ENCODE measurements at regions not wholly inside any gene's neighbourhood (a gene's known extent, or its start where the extent isn't known, plus 50 kb on each side); places are given as distances from the start of the nearest gene placed in this dataset.
"Not testable (repeated sequence)": the region's sequence is repeated elsewhere in the genome, so short reads cannot be mapped to it uniquely, and the experiment has no call there.

DNA sequence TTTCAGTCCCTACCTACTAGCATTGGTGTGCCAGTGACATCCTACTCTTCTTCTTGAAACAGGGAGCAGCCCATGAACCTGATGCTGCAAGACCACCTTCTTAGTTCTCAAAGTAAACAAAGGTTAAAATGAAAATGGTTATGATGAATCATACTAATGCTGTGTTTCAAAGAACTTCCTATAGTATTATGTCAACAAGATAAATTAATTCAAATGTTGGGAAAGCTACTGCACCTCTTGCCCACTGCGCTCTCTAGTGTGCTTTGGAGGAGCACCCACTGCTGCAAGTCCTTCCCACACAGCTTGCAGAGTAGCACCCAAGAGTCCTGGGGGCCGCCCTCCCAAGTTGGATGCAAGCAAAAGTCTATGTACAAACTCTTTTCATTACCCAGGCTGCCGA lies 81.1 kb downstream of the CD200R1L start:
- no peak for DNase-seq (ENCODE audit: low read depth)

DNA sequence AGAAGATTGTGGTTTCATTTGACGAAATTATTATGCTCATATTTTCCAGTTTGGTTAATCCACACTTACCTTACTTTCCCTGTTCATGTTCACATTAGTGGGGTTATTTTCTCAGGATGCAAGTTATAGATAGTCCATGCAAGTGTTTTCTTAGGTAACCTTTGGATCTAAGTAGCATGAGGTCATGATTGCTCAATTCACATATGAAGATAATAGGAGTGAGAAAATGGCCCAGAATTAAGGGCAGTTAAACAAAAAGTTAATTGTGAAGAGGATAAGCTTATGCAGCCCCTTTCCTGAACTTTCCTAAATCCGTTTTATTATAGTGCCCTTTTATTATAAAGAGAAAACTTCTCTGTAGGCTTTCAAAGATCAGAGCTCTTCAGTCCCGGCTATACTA lies 83.4 kb downstream of the CD200R1L start:
- DNase-seq (ENCODE audit: low read depth) = no peak

DNA sequence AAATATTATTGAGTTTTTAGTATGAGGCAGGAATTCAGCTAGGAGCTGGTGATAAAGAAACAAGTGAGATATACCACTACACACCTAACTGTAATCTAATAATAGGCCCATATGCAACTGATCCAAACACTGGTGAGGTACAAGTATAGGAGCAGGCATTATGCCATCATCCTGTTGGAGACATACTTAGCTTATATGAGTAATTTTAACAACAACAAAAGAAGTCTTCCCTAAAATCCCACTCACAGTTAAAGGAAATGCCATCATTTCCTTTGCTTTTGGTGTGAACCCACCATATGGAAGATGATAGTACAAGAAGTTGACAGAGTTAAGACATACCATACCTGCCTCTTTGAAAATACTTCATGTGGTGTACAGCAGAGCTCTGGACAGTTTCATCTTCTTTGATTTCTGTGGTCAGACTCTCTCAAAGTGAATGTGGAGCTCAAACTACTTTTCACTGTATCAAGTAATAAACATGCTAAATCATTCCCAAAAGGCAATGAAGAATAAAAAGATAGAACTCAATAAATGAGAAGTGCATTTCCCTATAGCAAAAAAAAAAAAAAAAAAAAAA lies 85.5 kb downstream of the CD200R1L start:
- no peak for DNase-seq (ENCODE audit: low read depth)

DNA sequence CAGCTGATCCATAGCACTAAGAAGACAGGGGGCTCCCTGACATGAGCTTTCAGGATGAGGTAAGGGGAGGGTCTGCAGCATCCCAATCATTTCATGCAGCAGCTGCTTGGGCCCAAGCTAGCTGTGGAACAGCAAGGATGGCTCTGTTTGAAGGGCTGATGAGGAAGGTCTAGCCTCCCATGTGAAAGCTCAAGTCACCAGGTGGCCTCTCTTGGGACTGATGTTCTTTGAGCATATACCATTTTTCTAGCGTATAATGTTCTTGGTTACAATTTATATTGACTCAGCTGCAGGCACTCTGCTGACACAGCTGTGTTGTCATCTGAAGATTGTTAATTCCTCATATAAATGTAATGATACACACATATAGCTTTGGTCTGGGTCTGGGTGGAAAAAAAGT lies 87.0 kb downstream of the CD200R1L start:
- DNase-seq (ENCODE audit: low read depth) = no peak

DNA sequence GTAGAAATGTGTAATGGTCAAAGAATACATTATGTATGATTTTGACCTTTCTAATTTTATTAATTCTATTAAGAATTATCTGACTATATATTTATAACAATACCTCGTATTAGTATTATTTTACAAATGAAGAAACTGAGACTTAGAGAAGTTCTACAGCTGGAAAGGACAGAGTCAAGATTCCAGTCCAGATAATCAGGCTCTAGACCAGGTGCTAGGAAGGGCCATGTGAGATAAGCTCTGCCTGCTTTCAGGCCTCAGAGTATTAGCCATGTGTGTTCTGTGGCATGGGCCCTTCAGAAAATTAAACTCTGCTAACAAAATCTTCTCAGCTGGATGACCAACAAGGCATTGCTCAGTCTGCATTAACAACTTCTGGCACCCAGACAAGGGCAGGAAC lies 87.5 kb downstream of the CD200R1L start:
- no peak for DNase-seq (ENCODE audit: low read depth)

DNA sequence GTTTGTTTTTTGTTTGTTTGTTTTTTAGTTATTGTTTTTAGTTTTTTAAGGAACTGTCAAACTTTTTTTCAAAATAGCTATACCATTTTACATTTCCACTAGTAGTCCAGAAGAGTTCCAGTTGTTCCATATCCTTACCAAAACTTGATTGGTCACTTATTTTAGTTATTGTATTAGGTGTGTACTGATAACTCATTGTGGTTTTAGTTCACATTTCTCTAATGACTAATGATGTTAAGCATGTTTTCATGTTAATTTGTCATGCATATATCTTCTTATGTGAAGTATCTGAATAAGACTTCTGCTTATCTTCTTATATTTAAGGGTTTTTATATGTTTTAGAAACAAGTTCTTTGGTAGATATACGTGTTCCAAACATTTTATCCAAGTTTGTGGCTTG lies 89.5 kb downstream of the CD200R1L start:
- no peak for DNase-seq (ENCODE audit: low read depth)

DNA sequence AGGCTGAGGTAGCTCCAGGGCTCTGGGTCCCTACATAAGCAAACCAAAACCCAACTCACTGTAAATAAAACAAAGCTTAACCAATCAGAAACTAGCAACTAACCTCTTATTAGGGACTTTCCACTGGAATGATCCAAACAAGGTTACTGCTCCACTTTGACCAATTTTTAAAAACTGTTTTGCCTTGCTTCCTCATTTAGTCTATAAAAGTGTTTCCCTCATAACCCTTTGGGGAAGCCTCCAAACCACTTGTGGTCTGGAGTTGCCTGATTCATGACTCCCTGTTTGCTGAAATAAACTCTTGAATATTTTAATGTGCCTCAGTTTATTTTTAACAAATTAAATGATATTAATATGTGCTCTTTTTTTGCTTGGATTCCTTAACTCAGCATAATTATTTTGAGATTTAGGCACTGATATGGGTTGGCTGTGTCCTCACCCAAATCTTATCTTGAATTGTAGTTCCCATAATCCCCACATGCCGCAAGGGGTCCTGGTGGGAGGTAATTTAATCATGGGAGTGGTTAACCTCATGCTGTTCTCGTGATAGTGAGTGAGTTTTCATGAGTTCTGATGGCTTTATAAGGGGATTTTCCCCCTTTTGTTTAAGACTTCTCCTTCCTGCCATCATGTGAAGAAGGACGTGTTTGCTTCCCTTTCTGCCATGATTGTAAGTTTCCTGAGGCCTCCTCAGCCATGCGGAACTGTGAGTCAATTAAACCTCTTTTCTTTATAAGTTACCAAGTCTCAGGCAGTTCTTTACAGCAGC lies 90.6 kb downstream of the CD200R1L start:
- no peak for DNase-seq (ENCODE audit: low read depth)

DNA sequence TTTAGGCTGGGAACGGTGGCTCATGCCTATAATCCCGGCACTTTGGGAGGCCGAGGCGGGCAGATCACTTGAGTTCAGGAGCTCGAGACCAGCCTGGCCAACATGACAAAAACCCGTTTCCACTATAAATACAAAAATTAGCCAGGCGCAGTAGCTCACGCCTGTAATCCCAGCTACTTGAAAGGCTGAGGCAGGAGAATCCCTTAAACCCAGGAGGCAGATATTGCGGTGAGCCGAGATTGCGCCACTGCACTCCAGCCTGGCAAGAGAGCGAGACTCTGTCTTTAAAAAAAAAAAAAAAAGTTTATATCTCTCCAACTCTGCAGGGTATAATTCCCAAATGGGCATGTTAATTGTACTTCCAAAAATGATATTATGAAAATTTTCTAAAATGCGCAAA lies 91.6 kb downstream of the CD200R1L start:
- not testable (repeated sequence) for DNase-seq (ENCODE audit: low read depth)

DNA sequence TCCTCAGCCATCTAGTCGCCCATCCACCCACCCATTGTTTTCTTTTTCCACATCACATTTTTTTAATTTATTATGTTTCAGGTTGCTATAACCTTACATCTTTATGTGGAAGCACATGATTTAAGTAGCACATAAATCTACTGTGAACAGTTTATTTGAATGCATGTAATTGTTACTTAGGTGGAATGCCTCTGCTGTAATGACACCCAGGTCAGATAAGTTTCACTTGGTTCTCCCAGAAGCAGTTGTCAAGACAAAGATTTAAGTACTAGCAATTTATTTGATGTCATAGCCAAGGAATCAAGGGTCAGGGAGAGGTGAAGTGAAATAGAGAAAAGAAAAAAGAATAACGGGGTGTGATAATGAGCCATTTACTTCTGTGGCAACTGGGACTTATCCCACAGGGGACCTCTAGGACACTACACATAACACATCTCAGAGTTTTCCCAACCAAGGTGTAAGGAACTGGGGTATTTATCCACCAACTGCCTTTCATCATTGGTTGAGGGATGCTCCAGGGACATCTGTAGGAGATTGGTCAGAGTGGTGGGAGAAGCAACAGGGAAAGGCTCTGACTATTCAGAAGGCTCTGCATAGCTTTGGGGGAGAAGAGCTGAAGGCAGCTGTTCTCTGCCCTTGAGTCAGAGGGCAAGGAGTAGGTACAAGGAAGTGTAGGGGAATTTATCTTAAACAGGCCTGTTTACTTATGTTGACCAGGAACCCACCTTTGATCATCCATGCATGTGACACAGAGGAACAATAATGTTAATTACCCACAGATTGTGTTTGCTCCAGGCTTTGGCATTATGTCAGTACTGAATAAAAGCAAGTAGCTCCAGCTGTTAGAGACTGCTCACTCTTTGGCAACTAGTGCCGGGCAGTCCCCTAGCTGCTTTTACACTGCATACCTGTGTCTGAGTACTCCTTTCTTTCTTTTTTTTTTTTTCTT lies 94.8 kb downstream of the CD200R1L start:
- DNase-seq (ENCODE audit: low read depth) = no peak

DNA sequence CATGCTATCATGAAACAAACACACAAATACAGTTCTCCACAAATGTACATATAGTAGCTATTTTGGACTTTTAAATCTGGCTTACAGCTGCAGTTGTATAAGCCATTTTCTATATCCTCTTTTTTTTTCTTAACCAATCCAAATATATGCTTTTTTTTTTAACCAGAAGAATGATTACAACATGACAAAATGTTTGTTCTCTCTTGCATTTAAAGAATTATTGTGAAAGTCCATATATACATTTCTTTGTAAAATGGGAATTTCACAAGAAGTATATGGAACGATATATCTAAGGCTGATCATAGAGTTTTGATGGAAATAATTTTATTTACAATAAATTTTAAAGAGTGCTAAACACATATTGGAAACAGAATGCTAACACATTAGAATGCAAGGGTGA lies 95.6 kb downstream of the CD200R1L start:
- no peak for DNase-seq (ENCODE audit: low read depth)

DNA sequence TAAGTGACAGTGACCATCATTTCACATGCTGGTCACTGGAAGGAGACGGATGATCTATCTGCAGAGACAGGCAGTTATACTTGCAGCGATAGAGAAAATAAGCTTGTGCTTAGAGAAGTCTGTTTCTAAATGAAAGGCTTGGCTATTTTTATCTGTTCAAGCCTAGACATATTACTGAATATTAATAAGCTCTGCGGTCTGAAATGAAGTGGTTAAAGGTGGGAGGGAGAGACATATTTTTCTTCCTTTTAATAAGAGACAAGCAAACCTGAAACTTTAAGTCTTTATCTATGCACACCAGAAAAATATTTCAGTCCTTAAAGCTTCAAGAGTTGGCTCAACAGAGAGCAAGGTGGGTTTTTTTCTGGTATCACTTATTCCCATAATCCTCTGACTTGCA lies 99.0 kb downstream of the CD200R1L start:
- DNase-seq (ENCODE audit: low read depth) = no peak

DNA sequence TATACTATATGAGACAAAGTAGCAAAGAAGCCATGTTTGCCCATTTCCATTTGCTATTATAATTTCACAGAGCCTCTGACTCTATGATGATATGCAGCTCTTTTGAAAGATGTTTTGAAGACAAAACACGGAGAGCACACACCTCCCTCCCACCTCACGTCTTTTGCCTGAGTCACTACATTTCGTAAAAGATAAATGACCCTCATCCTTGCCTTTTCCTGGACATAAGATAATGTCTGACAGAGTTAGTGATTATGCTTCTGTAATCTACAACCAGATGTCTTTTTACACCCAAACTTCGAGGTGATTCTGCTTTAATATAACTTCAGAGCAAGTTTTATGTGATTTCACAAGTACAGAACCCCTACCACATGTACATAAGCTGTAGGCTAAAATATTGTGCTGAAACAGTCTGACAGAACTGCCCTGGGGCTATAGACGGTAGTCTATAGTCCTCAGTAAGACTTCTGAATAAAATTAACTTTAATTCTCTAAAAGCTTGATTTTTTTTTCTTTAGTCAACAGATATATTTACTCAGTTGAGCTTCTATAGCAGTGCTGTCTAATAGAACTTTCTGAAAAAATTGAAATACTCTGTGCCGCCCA lies 99.9 kb downstream of the CD200R1L start:
- no peak for DNase-seq (ENCODE audit: low read depth)

DNA sequence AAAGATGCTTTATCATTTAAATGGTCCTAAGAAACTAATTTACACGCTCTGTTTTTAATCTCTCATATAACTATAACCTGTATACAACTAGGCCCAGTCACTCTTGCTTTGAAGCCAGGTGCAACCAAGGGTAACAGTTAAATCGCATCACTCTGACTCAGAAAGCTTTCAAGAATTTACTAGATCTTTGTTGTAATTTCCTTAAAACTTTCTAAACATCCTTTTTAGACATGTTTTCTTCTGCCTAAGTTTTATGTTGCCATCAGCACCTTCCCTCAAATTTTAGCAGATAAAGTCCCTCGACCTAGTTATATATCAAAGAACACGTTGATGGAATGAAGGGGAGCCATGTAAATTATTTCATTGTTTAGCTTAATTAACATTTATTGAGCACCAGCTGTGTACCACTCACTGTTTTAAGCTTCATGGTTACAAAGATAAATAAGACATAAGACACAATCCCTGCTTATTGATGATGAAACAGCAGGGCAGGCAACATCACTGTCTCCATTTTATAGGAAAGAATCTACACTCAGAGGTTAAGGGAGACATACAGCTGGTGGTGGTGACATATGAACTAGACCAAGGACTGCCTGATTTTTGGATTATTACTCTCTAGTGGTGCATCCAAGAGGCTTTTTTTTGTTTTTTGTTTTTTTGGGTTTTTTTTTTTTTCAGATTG lies 101.0 kb downstream of the CD200R1L start:
- DNase-seq (ENCODE audit: low read depth) = no peak

DNA sequence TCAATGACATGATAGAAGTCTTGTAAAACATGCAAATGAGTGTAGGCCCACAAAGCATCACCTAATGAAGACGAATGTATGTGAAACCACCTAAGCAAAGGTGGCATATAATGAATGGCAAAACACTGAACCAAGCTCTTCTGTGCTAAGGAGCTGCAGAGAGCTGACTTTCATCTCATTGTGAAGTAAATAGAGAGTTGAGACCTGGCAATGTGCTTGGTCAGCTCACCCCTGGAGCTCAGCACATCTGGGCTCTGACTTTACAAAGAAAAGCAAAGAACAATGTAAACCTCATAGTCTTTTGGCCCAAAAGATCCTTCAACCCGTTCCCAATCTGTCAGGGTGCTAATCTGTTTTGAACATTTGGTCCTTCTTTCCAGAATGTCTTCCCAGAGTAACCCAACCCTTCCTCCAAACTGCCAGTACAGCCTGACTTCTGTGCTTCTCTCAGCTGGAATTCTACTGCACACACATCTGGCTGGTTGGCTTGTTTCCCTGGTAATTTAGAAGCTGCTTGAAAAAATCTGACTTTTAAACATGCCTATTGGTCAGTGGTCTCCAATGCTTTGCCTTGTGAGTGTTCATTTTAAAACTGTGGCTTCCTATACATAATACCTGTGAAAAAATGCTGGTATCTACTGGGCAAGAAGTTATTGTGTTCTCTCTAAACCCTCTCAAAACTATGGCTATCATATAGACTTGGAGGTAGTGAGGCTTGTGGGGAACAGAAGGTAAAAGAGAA lies 101.7 kb downstream of the CD200R1L start:
- DNase-seq (ENCODE audit: low read depth) = no peak

DNA sequence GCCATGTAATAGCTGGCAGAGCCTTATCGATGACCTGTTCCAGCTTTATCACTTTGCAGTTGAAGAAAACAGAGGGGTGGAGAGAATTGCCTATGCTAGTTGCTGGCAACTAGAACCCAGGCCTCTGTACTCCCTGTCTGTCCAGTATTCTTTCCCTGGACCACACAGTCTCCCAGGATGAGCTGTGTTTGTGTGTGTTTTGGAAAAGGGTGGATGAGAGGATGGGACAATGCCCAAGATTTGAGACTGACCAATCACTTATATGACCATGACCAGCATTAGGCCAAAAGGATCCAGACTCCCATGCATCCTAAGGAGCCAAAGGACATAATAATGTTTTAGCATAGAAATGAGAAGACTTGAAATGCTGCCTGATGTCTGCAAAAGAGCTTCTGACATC lies 102.6 kb downstream of the CD200R1L start:
- no peak for DNase-seq (ENCODE audit: low read depth)

DNA sequence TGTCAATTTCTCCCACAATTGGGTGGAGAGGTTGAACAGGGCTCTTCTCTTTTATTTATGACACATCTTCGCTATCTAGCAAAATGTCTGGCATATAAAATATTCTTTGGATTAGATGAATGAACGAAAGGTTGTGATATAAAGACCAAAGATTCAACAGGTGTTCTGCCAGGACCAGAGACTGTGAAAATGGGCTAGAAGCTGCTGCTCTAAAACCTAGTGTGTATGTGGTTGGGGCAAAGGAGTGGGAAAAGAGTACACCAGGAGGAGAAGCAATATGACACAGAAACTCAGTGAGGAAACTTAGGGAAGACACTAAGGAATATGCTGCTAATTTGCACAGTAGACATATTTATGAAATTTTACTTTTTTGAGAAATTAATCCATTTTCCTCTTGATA lies 102.0 kb upstream of the CCDC80 start:
- DNase-seq (ENCODE audit: low read depth) = no peak

DNA sequence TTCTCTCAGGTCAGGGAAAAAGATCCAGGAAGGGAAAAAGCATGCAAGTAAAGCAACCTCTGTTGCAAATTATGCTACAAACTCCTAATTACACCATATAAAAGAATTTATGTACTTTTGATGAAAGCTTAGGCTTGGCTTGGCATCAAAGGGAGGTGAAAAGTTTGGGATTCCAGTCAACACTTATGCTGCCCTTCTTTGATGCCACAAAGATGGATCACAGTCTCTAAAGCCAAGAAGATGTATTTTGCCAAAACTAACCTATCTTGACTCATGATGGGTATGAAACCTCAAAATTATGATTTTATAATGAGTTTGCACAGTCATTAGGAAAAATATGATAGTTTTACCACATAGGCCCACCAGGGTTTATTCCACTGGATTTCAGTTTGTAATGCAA lies 101.0 kb upstream of the CCDC80 start:
- DNase-seq (ENCODE audit: low read depth) = no peak

DNA sequence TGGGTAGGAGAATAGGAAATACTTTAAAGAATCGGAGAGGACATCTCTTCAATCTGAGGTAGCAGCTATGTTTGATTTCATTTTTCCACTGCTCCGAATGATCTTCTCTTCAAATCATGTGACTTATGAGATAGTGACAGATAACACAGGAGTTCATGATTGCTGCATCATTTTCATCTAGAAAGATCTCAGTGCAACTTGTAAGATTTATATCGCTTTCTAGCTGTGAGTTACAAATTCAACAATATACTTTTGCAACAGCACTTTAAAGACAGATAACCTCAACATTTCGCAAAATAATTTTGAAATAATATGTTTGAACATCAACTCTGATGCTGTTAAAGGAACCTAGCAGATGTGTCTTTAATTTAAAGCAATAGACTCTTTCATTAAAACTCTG lies 99.9 kb upstream of the CCDC80 start:
- DNase-seq (ENCODE audit: low read depth) = no peak

DNA sequence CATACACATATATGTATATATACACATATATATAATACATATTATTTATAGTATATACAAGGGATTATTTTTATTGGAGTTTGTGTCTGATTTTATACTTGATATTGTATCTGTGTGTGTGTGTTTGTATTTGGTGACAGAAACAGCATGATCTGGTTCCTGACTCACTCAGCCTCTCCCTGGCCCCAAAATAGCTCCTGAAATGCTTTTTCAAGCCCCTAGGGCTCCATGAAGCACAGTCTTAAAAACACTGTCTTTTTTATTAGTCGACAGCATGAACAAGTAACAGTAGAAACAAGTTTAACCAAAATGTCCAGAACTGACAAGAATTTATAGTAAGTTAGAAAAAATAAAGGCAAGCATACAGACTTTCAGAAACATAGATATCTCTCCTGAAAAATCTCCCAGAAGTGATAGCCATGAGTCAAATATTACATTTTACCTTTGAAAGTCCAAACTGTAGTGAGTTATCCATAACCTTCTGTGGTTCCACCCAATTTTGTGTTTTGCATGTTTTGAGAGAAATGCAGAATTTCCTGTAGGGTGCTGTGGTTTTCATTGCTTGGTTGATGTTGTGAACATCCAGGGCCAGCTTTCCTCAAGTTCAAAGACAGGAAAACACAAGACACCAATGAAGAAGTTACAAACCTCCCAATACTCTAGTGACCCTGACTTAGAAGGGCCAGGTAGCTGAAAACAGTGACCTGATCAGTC lies 98.5 kb upstream of the CCDC80 start:
- no peak for DNase-seq (ENCODE audit: low read depth)

DNA sequence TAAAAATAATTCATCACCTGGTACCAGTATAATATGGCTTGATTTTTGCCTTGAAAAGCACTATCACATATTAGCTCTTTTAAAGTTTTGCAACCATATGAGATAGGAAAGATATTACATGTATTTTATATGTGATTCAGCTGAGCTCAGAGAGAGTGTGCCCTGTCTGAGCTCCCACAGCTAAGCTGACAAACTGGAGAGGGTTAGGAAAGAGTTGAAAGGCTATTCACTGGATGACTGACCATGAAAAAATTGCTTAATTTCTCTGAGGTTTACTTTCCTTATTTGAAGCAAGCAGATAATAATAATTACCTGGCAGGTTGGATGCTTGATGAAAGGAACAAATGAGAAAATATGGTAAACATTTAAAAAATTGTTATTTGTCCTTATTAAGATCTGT lies 97.4 kb upstream of the CCDC80 start:
- DNase-seq (ENCODE audit: low read depth) = no peak

Data from stimulated activated CD8-positive, alpha-beta memory T cell treated with anti-CD3 and anti-CD28 coated beads, Interleukin-12 subunit alpha, Interleukin-12 subunit beta, amount 100 ng/mL, for 1 hour (primary cell).